IMR-90 (cell line): ENCODE measurements at regions not wholly inside any gene's neighbourhood (a gene's known extent, or its start where the extent isn't known, plus 50 kb on each side); places are given as distances from the start of the nearest gene placed in this dataset.

Source experiments
- CEBPB ChIP-seq: IDR thresholded peaks from 2 replicates; pipeline ENCODE4 v1.6.1; 2012; ENCODE audit warnings: low read depth, low read length, improper control_type of control experiment
- CTCF ChIP-seq: conservative IDR thresholded peaks from 2 replicates; pipeline ENCODE4 v1.5.1; 2012; ENCODE audit warnings: mild to moderate bottlenecking, low read depth, low read length, improper control_type of control experiment
- ELK1 ChIP-seq: fragments of 150-350 bp; IDR thresholded peaks from 2 replicates; pipeline ENCODE4 v1.6.1; 2016; ENCODE audit warnings: low read depth, mild to moderate bottlenecking, low read length, moderate library complexity, borderline replicate concordance
- MAFK ChIP-seq: IDR thresholded peaks from 2 replicates; pipeline ENCODE4 v1.6.1; 2012; ENCODE audit warnings: low read depth, low read length, improper control_type of control experiment
- MAZ ChIP-seq: IDR thresholded peaks from 2 replicates; pipeline ENCODE4 v1.6.1; 2012; ENCODE audit warnings: low read depth, mild to moderate bottlenecking, low read length, improper control_type of control experiment, moderate library complexity, borderline replicate concordance
- POLR2A ChIP-seq: IDR thresholded peaks from 2 replicates; pipeline ENCODE4 v1.6.1; 2012; ENCODE audit warnings: mild to moderate bottlenecking, low read depth, low read length
- RCOR1 ChIP-seq: IDR thresholded peaks from 2 replicates; pipeline ENCODE4 v1.6.1; 2012; ENCODE audit warnings: mild to moderate bottlenecking, low read length, improper control_type of control experiment; ENCODE audit not compliant: insufficient replicate concordance
- SMC3 ChIP-seq: fragments of 150-350 bp; IDR thresholded peaks from 2 replicates; pipeline ENCODE4 v1.6.1; 2016; ENCODE audit warnings: low read depth, mild to moderate bottlenecking, antibody characterized with exemption, low read length, moderate library complexity

- TF ChIP-seq ELK1 (no peak), POLR2A (no peak), SMC3 (no peak), CTCF (no peak), RCOR1 (no peak), MAFK (no peak), MAZ (no peak), CEBPB (no peak)
These were observed 201.3 kb upstream of the PRICKLE2 start for GRCh38 chr3:64426551-64426950.
